ENCODE measurements at regions not wholly inside any gene's neighbourhood (a gene's known extent, or its start where the extent isn't known, plus 50 kb on each side); places are given as distances from the start of the nearest gene placed in this dataset.
A peak's percentile ranks its signal among the peaks of the same experiment; 100 is the strongest.
"Not testable (repeated sequence)": the region's sequence is repeated elsewhere in the genome, so short reads cannot be mapped to it uniquely, and the experiment has no call there.

- no peak for DNase-seq
Measured at GRCh38 chr7:142602183-142602582, 147.1 kb upstream of the PRSS1 start.

DNA sequence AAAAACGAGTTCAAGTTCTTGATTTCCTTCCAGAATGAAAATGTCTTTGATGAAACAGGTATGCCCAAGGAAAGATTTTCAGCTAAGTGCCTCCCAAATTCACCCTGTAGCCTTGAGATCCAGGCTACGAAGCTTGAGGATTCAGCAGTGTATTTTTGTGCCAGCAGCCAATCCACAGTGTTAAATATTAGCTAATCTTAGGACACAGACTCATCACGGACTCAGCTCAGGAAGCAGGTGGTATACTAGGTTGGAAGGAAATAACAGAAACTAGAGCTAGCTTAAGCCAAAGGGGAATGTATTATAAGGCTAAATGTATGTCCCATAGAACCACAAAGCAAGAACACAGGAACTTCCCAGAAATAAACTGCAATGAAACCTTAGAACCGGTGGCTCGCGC lies 151.0 kb upstream of the PRSS1 start:
- no peak for DNase-seq

- DNase-seq = no peak
Measured at GRCh38 chr7:142597547-142597946, 151.7 kb upstream of the PRSS1 start.

DNA sequence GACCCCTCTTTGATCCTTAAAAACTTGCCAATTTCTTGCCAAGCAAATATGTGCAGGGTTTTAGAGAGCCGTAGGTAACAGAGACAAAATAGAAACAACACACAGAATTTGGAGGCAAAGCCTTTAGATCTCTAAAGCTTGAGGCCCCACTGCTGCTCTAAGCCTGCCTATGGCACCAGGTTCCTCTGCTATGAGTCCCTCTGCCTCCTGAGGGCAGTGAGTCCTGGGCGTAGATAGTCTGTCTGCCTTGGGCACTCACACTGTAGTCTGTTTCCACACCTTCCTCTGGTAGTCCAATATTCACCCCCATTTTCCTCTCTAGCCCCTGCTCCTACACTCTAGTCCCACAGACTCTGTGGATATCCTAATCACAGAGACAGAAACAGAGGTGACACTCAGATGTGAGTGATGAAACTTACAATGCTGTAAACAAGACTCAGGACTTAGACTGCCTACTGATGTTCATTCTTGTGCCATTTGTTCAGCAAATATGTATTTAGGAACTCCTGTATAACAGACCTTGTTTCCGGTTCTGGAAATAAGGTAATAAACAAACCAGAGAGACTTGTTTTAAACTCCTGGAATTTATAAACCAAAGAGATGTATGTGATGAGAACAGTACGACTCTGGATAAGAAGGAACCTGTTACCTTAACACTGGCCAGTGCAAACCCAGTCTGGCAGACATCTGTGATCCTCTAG lies 153.3 kb upstream of the PRSS1 start:
- DNase-seq = no peak

DNA sequence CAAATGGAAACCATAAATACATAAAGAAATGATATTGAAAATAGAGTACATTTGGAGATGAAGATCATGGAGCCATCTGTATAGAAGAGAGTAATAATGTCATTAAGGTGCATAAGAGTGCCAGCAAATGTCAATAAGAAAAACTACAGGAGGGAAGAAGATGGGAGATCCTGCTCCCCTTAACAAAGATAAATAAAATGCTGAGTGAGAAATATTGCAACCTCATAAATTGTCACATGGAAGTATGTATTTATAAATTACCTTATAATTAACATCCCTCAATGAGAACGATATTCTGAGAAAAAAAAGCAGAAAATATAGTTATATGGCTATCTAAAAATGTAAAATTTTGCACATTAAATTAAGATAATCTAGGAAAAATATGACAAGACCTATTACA lies 155.2 kb upstream of the PRSS1 start:
- DNase-seq = no peak

DNA sequence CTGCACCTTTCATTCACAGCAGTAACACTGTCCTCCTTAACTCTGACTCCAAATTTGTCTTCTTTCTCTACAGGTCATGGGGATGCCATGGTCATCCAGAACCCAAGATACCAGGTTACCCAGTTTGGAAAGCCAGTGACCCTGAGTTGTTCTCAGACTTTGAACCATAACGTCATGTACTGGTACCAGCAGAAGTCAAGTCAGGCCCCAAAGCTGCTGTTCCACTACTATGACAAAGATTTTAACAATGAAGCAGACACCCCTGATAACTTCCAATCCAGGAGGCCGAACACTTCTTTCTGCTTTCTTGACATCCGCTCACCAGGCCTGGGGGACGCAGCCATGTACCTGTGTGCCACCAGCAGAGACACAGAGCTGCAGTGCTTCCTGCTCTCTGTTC lies 156.2 kb upstream of the PRSS1 start:
- DNase-seq = no peak

- DNase-seq = no peak
Measured at GRCh38 chr7:142592664-142593063, 156.6 kb upstream of the PRSS1 start.

GRCh38 chr7:142592231-142592630 lies 157.0 kb upstream of the PRSS1 start:
- no peak for DNase-seq

GRCh38 chr7:142590830-142591457 lies 158.3 kb upstream of the PRSS1 start:
- no peak for DNase-seq

- no peak for DNase-seq
Measured at GRCh38 chr7:142590077-142590476, 159.2 kb upstream of the PRSS1 start.

DNA sequence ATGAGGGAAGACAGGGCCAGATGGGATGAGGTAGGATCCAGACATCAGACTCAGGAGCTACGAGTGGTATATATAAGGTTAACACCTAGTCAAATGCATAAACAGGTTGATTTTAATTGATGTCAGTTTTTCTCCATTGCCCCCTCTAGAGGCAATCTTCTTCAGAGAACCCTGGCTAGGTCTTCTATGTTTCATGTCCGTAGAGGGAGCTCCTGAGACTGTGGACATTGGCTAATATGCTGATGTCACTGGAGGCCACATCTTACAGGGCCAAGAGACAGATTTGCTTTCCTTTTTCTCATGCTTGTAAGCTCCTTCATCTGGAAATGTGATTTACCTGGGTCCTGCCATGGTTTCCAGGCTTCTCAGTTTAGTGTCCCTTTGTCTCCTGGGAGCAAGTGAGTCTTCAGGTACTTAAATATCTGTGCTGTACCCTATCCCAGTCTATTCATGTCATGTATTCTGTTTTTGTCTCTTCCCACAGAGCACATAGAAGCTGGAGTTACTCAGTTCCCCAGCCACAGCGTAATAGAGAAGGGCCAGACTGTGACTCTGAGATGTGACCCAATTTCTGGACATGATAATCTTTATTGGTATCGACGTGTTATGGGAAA lies 161.6 kb upstream of the PRSS1 start:
- peak in 3 of 6 experiments; percentile 11 to 41 (median 23) for DNase-seq

DNA sequence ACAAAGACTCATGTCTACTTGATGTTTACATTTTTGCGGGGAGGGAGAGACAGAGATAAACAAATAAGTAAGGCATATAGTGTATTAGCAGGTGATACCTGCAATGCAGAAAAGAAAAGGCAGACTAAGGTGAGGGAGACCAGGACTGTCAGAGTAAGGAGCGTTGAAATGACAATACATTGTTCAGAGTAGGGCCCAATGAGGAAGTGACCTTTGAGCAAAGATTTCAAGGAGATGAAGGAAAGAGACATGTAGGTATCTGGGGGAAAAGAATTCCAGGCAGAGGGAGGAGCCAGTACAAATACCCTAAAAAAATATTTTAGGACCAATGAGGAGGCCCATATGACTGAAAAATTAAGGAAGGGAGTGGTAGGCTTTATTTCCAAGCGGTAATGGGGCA lies 162.7 kb upstream of the PRSS1 start:
- DNase-seq = no peak

DNA sequence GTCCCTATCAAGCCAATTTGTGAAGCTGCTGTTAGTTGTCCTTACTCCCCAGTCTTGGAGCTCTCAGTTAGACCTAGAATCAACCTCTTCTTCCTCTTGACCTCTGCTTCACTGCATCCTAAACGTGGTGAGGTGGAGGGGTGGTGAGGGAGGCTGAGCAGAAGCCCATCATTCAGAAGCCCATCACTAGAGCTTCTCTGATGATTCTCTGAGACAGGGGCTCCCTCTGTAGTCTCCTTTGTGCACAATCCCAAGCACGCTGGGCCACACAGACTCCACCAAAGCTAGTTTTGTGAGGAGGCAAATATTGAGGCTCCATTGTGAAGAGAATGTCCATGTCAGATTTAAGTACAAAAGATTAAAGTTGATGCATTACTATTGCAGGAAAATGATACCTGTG lies 163.8 kb upstream of the PRSS1 start:
- no peak for DNase-seq

DNA sequence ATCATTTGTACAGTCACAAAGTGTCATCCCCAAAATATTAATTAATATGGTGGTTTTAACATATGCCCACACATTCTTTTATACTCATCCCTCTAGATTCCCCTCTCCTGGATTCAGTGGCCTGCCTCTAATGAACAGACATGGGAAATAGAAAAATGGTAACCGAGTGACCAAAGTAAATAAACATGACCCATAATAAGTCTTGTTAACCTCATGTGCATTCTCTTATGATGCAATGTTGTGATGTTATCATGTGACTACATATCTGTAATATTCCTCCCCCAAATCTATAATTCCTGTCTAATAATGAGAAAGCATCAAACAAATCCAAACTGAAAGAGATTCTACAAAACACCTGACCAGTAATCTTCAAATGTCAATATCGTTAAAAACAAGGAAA lies 164.5 kb upstream of the PRSS1 start:
- no peak for DNase-seq

DNA sequence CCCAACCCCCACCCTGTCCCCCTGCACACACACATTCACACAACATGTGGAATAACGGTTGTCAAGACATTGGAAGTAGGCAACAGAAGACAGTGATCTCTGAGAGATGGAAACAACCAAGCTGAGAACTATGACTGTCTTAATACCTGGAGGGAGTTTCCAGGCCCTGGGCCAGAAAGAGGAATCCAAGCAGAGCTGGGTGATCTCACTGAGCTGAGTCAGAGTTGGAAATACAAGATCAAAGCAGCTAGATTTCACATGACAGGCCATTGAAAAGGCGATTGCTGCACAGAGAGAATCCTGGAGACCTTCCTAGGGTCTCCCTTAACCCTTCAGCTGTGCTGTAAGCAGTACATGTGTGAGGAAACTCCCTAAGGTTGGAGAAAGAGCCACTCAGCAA lies 165.8 kb upstream of the PRSS1 start:
- no peak for DNase-seq

- DNase-seq = no peak
Measured at GRCh38 chr7:142582351-142582750, 166.9 kb upstream of the PRSS1 start.

DNA sequence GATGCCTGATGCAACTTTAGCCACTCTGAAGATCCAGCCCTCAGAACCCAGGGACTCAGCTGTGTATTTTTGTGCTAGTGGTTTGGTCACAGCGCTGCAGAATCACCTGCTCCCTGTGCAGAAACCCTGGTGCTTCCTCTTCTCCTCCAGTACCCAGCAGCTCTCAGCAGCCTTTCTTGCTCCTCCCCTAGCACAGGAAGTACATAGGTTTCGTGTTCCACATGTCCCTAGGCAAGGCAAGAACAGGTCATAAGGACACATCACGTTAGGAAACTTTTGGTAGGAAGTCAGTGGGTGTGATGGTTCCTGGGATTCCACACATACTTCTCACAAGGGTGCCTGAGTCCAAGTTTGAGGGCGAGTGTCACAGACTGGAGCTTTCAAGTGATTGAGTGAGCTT lies 167.9 kb upstream of the PRSS1 start:
- peak in 3 of 6 experiments; percentile 5 to 38 (median 18) for DNase-seq

- no peak for DNase-seq
Measured at GRCh38 chr7:142579946-142580345, 169.3 kb upstream of the PRSS1 start.

DNA sequence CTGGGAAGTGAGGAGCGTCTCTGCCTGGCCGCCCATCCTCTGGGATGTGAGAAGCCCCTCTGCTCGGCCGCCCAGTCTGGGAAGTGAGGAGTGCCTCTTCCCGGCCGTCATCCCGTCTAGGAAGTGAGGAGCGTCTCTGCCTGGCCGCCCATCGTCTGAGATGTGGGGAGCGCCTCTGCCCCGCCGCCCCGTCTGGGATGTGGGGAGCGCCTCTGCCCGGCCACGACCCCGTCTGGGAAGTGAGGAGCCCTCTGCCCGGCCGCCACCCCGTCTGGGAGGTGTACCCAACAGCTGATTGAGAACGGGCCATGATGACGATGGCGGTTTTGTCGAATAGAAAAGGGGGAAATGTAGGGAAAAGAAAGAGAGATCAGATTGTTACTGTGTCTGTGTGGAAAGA lies 173.9 kb upstream of the PRSS1 start:
- not testable (repeated sequence) for DNase-seq

DNA sequence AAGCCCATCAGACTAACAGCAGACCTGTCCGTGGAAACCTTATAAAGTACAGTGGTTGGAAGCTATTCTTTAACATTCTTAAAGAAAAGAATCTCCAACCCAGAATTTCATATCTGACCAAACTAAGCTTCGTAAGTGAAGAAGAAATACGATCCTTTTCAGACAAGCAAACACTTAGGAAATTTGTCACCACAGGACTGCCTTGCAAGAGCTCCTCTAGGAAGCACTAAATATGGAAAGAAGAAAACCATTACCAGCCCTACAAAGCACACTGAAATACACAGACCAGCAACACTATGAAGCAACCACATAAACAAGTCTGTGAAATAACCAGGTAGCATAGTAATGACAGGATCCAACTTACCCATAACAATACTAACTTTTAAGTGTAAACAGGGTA lies 177.7 kb upstream of the PRSS1 start:
- no peak for DNase-seq

DNA sequence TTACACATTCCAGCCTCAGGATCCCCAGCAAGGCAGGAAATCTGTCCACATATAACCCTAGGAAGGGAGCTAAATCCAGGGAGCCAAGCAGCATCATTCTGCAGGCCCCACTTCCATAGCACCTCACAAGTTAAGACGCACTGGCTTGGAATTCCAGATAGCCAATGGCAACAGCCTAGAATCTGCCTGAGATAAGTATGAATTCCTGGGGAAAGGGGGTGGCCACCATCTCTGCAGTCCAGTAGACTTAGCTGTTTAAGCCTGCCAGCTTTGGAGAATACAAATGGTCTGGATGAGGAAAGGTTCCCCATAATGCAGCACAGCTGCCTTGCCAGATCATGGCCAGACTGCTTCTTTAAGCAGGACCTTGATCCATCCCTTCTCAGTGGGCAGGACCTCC lies 179.4 kb upstream of the PRSS1 start:
- no peak for DNase-seq

DNA sequence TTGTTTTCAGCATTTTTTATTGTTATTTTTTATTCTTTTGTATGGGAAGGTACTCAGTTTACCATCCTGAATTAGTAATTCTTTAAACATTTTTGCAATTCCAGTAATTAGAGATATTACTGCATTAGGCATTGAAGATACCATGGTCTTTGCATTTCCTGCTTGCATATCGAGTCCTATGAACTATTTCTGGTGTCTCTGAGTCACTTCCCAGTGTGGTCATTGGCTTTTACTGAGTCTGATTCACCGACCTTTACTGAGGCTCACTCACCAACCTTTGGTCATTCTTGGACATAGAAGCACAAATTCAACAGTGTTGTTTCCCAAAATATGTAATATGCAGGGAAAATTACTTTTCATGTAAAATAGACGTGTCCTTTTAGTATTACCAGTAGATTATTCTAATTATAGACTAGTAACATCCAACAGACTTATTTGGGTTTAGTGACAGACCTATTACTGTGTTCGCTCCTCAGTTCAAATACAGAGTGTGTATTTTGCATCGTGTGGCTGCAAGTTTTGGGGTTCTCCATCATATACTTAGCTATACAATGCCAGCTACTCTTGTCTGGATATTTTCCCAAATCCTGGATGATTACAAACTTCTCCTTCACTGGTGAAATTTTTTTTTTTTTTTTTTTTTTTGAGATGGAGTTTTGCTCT lies 180.7 kb upstream of the PRSS1 start:
- DNase-seq = no peak

GRCh38 chr7:142567201-142568075 lies 181.8 kb upstream of the PRSS1 start:
- DNase-seq = no peak

All from stimulated activated naive CD4-positive, alpha-beta T cell (primary cell).